BJ (cell line): ENCODE measurements at regions not wholly inside any gene's neighbourhood (a gene's known extent, or its start where the extent isn't known, plus 50 kb on each side); places are given as distances from the start of the nearest gene placed in this dataset.

ENCODE experiments used
- CTCF ChIA-PET: fragments of 350-600 bp; formaldehyde crosslinking; extraction: SDS; loops from one replicate; lab custom pipeline; 2021; ENCODE audit warnings: antibody characterized with exemption, inconsistent platforms; lab: Yijun Ruan, JAX
- POLR2A ChIA-PET: fragments of 300-600 bp; sonication (Branson Sonifier 250); formaldehyde crosslinking; extraction: SDS; loops from one replicate; lab custom pipeline; 2021; ENCODE audit warnings: antibody characterized with exemption; lab: Charles Lee
- DNase-seq: peaks from one replicate; pipeline ENCODE4 v3.0.0-alpha.2; 2011; ENCODE audit warnings: low read depth
- H3K27me3 ChIP-seq: 2 replicates; pipeline ENCODE4 v1.6.0; 2011; ENCODE audit warnings: low read length; ENCODE audit not compliant: control insufficient read depth, insufficient read depth
- H3K36me3 ChIP-seq: 2 replicates; pipeline ENCODE4 v1.5.1; 2011; ENCODE audit warnings: low read length; ENCODE audit not compliant: control insufficient read depth, insufficient read depth
- H3K4me3 ChIP-seq: 2 replicates; pipeline ENCODE4 v1.5.1; 2011; ENCODE audit warnings: low read depth, mild to moderate bottlenecking, control low read depth, low read length
- CTCF ChIP-seq: IDR thresholded peaks from 2 replicates; pipeline ENCODE4 v1.5.1; 2011; ENCODE audit warnings: low read depth, mild to moderate bottlenecking, control low read depth, inconsistent platforms, low read length, moderate library complexity; ENCODE audit not compliant: insufficient read depth

DNA sequence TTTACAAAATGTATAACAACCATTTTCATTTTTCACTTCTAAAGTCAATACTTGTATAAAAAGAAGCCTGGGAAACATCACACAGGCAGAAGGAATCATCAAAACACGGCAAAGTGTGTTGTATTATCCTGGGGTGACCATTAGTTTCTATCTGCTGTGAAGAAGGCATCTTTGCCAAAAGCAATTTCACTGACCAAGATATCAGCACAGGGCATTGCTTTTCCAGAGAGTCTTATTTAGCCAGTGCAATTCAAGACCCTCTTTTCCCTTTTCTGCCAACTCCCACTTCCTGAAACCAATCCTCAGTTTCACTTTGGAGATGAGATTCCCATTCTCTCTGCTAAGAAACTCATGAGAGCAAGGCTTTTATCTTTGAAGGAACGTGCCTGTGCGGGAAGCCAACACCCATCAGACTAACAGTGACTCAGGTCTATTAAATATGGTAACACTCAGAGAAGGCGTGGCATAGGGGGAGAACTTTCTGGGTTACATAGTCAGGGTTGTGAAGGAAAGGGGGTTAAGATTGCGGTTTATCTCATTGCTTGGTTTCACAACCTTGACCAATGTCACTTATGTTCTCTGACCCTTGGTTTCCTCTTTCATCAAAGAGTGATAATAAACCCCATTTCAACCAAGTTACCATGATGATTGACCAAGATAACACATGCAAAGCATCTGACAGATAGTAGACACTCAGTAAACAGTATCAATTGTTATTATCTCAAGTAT lies 666.9 kb upstream of the KLF4 start:
- Histone ChIP-seq H3K4me3 (no peak overlapping the region), H3K36me3 (no peaks in the 10 kb centered on the region), H3K27me3 (no peaks in the 10 kb centered on the region)
- DNase-seq: no peak
- POLR2A ChIA-PET: no interaction called here
- no peak for TF ChIP-seq CTCF
- CTCF ChIA-PET: no interaction called here

DNA sequence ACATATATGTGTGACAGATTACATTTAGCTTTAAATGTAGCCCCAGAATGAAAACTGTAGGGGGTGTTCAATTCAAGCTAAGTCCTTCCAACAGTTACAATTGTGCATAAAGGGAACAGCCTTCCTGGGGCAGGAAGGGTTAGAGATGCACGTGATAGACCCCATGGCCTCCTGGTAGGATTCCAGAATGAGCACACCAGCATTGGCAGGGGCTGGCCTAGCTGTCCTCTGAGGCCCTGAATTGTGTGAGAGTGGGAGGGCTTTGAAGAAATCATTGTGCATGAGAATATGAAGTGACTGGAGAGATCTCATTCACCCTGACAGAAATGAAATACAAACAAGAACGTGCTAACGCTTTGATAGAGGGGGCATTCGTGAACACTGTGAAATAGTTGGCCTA lies 663.8 kb upstream of the KLF4 start:
- DNase-seq: no peak
- no peaks in the 10 kb centered on the region for H3K36me3 ChIP-seq
- CTCF ChIA-PET: interaction anchor here (0.6 to 1.1 kb wide), 2 partner anchors 10 to 116 kb away, joined by 3 read pairs; no protein-coding TSS in a partner anchor
- no peak overlapping the region for H3K4me3 ChIP-seq
- no peak for TF ChIP-seq CTCF
- POLR2A ChIA-PET: no interaction called here
- no peaks in the 10 kb centered on the region for H3K27me3 ChIP-seq

GRCh38 chr9:108150736-108151586 lies 661.4 kb upstream of the KLF4 start:
- Histone ChIP-seq H3K4me3 (no peak overlapping the region), H3K27me3 (no peaks in the 10 kb centered on the region), H3K36me3 (no peaks in the 10 kb centered on the region)
- ChIA-PET POLR2A (no interaction called here), CTCF (no interaction called here)
- no peak for DNase-seq
- no peak for TF ChIP-seq CTCF

DNA sequence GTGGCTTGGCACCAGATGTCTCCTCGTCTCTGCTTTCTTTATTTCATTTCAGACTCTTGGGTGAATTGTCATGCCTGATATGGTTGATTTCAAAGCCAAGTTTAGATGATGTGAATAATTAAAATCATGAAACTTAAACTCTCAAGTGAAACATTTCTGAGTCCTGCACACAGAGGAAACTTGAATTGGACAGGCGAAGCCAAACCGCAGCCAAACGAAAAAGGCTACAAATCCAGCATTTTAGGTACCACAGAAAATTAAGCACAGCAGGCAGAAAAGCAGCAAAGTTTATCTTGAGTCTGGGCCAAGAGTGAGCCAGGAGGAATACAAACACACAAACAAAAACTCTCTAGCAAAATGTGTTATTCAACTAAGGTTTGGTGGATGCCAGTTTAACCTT lies 659.8 kb upstream of the KLF4 start:
- CTCF ChIA-PET: no interaction called here
- H3K27me3 ChIP-seq: no peaks in the 10 kb centered on the region
- H3K36me3 ChIP-seq: no peaks in the 10 kb centered on the region
- TF ChIP-seq CTCF: no peak
- POLR2A ChIA-PET: no interaction called here
- DNase-seq: no peak
- H3K4me3 ChIP-seq: no peak overlapping the region
